Activated naive CD8-positive, alpha-beta T cell treated with anti-CD3 and anti-CD28 coated beads for 36 hours (primary cell): ENCODE measurements at regions not wholly inside any gene's neighbourhood (a gene's known extent, or its start where the extent isn't known, plus 50 kb on each side); places are given as distances from the start of the nearest gene placed in this dataset.
"Not testable (repeated sequence)": the region's sequence is repeated elsewhere in the genome, so short reads cannot be mapped to it uniquely, and the experiment has no call there.

Experiments
- DNase-seq: peaks from one replicate; pipeline ENCODE4 v3.0.0; 2021
- H3K27ac Mint-ChIP-seq: one replicate; pipeline ENCODE4 v1.8.0; 2022; ENCODE audit warnings: mild to moderate bottlenecking, moderate library complexity, mixed read lengths
- H3K27me3 Mint-ChIP-seq: one replicate; pipeline ENCODE4 v1.8.0; 2022; ENCODE audit warnings: mild to moderate bottlenecking, mixed read lengths
- H3K36me3 Mint-ChIP-seq: one replicate; pipeline ENCODE4 v1.8.0; 2021; ENCODE audit warnings: mild to moderate bottlenecking, mixed read lengths
- H3K4me1 Mint-ChIP-seq: one replicate; pipeline ENCODE4 v1.8.0; 2021; ENCODE audit warnings: mixed read lengths
- H3K4me3 Mint-ChIP-seq: one replicate; pipeline ENCODE4 v1.8.0; 2022; ENCODE audit warnings: mild to moderate bottlenecking, moderate library complexity, mixed read lengths
- H3K9me3 Mint-ChIP-seq: one replicate; pipeline ENCODE4 v1.8.0; 2022; ENCODE audit warnings: mixed read lengths

DNA sequence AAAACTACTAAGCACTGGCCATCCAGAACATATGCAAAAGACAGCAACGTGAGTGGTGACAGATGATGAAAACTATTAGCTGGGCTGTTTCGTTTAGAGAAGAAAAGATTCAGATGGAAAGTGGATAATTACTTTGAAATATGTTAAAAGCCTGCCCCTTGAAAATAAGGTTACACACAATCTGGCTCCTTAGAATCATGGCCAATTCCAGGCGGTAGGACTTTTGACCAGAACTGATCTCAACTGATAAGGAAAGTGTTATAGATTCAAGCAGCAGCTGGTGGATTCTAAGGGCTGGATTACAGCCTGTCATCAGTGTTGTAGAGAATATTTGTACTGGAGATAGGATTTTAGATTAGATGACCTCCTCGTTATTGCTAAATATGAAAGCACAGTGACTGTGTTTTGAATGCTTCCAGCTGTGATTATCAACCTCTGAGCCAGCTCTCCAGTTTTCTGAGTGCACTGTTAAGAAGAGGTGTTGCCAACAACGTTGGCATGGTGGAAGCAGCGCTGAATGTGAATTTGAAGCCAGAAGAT is 75.1 kb downstream of the KBTBD2 start:
- not testable (repeated sequence) for H3K9me3 Mint-ChIP-seq, DNase-seq, H3K4me1 Mint-ChIP-seq, H3K27ac Mint-ChIP-seq, H3K36me3 Mint-ChIP-seq, H3K4me3 Mint-ChIP-seq
- H3K27me3 Mint-ChIP-seq, result peaks cover 11% of the 10 kb centered on the region

DNA sequence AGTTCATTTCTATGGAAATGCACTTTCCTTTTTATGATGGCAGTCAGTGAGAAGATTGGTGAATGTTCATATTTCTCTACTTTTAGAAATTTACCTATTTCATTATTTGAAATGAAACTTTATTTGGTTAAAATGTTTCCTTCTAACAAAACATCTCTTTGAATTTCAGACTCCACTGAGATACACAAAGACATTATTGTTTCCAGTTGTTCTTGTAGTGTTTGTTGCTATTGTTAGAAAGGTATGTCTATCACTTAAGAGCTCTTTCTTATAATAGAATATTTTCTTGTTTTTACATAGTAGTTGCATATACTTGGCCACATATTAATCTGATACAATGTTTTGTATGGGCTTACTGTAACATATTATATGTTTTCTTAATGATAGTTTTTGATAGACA is 76.8 kb downstream of the KBTBD2 start:
- not testable (repeated sequence) for H3K27ac Mint-ChIP-seq, DNase-seq, H3K4me3 Mint-ChIP-seq, H3K4me1 Mint-ChIP-seq, H3K36me3 Mint-ChIP-seq, H3K27me3 Mint-ChIP-seq, H3K9me3 Mint-ChIP-seq

DNA sequence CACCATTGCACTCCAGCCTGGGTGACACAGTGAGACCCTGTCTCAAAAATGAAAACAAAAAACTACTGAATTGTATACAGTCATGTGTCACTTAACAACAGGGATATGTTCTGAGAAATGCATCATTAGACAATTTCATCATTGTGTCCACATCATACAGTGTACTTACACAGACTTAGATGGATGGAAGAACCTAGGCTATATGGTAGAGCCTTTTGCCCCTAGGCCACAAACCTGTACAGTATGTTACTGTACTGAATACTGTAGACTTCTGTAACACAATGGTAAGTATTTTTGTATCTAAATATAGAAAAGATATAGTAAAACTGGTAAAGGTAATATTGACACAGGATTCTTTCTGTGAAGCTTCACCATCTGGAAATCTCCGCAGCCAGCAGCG is 81.7 kb downstream of the KBTBD2 start:
- Mint-ChIP-seq H3K36me3 (no peaks in the 10 kb centered on the region), H3K9me3 (no peaks in the 10 kb centered on the region), H3K27me3 (peaks cover 7% of the 10 kb centered on the region), H3K4me3 (no peak overlapping the region), H3K27ac (no peak overlapping the region), H3K4me1 (no peaks in the 10 kb centered on the region)
- DNase-seq, result no peak

DNA sequence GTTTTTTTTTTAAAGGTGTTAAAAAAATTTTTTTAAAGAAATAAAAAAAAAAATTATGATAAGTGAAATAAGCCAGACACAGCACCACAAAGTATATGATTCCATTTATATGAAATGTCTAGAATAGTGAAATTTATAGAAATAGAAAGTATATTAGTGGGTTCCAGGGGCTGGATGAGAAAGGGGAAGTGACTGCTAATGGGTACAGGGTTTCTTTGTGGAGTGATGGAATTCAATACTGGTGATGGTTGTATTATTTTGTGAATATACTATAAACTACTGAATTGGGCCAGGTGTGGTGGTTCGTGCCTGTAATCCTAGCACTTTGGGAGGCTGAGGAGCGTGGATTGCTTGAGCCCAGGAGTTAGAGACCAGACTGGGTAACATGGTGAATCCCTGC is 82.2 kb downstream of the KBTBD2 start:
- no peak for DNase-seq
- H3K36me3 Mint-ChIP-seq, result no peaks in the 10 kb centered on the region
- no peaks in the 10 kb centered on the region for H3K4me1 Mint-ChIP-seq
- H3K27ac Mint-ChIP-seq, result no peak overlapping the region
- H3K4me3 Mint-ChIP-seq, result no peak overlapping the region
- H3K27me3 Mint-ChIP-seq, result peaks cover 4% of the 10 kb centered on the region
- no peaks in the 10 kb centered on the region for H3K9me3 Mint-ChIP-seq

DNA sequence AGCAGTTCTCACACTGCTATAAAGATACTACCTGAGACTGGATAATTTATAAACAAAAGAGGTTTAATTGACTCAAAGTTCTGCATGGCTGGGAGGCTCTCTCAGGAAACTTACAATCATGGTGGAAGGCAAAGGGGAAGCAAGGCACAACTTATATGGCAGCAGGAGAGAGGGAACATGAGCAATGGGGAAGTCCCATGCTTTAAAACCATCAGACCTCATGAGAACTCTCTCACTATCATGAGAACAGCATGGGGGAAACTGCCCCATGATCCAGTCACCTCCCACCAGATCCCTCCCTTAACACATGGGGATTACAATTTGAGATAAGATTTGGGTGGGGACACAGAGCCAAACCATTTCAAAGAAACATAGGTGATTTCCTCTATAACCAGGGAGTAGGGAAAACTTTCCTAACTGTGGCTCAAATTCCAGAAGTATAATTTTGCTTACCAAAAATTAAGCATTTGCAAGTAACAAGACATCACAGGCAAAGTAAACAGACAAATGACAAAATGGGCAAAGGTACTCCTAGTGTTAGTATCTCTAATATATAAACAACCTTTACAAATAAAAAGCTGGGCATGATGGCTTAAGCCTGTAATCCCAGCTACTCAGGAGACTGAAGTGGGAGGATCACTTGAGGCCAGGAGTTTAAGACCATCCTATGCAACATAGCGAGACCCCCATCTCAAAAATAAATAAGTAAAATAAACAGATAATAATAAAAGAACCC is 88.0 kb downstream of the KBTBD2 start:
- Mint-ChIP-seq H3K36me3 (peaks cover 3% of the 10 kb centered on the region), H3K4me3 (no peak overlapping the region), H3K27ac (no peak overlapping the region), H3K4me1 (no peaks in the 10 kb centered on the region), H3K9me3 (peaks cover 11% of the 10 kb centered on the region), H3K27me3 (no peaks in the 10 kb centered on the region)
- no peak for DNase-seq

DNA sequence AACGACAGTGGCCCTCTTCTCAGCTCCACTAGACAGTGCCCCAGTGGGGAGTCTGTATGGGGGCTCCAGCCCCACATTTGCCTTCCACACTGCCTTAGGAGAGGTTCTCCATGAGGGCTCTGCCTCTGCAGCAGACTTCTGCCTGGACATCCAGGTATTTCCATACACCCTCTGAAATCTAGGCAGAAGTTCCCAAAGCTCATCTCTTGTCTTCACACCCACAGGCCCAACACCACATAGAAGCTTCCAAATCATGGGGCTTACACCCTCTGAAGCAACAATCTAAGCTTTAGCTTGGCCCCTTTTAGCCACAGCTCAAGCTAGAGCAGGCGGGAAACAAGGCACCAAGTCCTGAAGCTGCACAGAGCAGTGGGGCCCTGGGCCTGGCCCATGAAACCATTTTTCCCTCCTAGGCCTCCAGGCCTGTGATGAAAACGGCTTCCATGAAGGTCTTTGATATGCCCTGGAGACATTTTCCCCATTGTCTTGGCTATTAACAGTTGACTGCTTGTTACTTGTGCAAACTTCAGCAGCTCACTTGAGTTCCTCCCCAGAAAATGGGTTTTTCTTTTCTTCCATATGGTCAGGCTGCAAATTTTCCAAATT is 89.2 kb downstream of the KBTBD2 start:
- peaks cover 3% of the 10 kb centered on the region for H3K36me3 Mint-ChIP-seq
- H3K27ac Mint-ChIP-seq, result no peak overlapping the region
- H3K4me3 Mint-ChIP-seq, result no peak overlapping the region

DNA sequence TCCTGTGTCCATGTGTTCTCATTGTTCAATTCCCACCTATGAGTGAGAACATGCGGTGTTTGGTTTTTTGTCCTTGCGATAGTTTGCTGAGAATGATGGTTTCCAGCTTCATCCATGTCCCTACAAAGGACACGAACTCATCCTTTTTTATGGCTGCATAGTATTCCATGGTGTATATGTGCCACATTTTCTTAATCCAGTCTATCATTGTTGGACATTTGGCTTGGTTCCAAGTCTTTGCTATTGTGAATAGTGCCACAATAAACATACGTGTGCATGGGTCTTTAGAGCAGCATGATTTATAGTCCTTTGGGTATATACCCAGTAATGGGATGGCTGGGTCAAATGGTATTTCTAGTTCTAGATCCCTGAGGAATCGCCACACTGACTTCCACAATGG is 98.5 kb downstream of the KBTBD2 start:
- not testable (repeated sequence) for H3K27ac Mint-ChIP-seq, H3K36me3 Mint-ChIP-seq, H3K4me1 Mint-ChIP-seq, DNase-seq, H3K9me3 Mint-ChIP-seq, H3K4me3 Mint-ChIP-seq
- peaks cover 10% of the 10 kb centered on the region for H3K27me3 Mint-ChIP-seq

More for the DNA sequence above, 89.2 kb downstream of the KBTBD2 start:
- Mint-ChIP-seq H3K9me3 (peaks cover 11% of the 10 kb centered on the region), H3K27me3 (no peaks in the 10 kb centered on the region), H3K4me1 (no peaks in the 10 kb centered on the region)
- DNase-seq, result no peak

DNA sequence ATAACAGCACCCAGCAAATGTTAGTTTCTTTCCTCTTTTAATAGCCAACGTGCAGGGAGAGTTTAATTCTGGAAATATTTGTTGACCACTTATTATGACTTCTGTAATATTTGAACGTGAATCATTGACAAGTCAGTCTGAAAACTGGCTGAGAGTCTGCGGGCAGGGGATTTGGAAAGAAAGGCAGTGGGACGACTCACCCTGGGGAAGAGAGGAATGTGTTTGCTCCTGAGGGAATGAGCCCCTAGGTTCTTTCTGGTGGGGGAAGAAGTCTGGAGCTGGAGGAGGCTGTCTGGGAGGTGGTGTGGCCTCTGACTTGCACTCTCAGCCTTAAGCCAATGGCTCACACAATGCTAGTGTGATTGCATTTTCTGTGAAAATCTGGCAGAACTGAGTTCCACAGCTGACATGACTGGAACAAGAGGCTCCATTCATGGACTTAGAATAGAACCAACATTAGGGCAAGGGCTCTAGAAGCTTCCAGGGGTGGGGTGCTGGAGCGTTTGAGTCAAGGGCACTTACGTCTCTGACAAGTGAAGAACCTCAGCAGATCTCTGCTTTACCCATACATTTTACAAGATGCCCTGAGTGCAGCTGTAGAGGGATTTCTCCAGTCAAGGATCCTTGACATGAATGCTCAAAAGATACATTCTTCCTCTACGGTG is 100.7 kb downstream of the KBTBD2 start:
- H3K27me3 Mint-ChIP-seq, result peaks cover 10% of the 10 kb centered on the region
- H3K27ac Mint-ChIP-seq, H3K4me3 Mint-ChIP-seq, H3K9me3 Mint-ChIP-seq, H3K4me1 Mint-ChIP-seq, H3K36me3 Mint-ChIP-seq, DNase-seq: not testable (repeated sequence)

DNA sequence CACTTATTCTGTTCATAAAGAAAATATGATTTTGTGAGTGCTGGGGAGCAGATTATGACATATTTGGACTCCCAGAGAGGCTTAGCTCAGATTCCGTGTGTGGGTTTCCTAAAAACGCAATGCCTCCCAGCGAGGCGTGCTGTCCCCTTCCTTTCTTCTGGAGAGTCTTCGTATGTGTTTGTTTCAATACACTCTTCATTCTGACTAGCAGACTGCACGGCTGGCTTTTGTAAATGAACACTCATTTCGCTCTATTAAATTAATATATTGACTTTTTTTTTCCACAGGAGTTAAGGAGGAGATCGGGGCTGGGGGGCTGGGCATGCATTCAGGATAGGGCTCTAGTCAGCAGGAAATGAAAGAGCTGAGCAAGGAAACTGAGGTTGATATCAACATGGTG is 102.3 kb downstream of the KBTBD2 start:
- H3K36me3 Mint-ChIP-seq, DNase-seq, H3K9me3 Mint-ChIP-seq, H3K4me1 Mint-ChIP-seq, H3K27ac Mint-ChIP-seq, H3K4me3 Mint-ChIP-seq: not testable (repeated sequence)
- H3K27me3 Mint-ChIP-seq, result peaks cover 10% of the 10 kb centered on the region

DNA sequence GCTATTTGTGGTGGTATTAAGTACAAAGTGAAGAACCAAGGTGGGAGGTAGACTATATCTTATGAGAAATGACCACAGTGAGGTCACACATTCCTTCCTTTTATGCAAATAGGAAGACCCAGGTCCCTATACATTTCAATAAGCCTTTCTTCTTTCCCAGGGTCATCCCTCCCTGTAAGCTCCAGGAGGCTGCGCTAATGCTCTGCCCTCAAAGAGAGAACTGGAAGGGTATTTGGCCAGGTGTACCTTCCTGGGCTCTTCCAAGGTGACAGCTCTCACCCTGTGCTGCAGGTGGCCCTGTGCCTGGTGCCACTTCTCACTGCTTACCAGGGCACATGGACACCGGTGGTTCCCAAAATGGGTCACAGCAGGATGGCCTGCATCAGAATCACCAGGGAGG is 103.4 kb downstream of the KBTBD2 start:
- peaks cover 10% of the 10 kb centered on the region for H3K27me3 Mint-ChIP-seq
- DNase-seq, H3K4me3 Mint-ChIP-seq, H3K36me3 Mint-ChIP-seq, H3K9me3 Mint-ChIP-seq, H3K27ac Mint-ChIP-seq, H3K4me1 Mint-ChIP-seq: not testable (repeated sequence)

DNA sequence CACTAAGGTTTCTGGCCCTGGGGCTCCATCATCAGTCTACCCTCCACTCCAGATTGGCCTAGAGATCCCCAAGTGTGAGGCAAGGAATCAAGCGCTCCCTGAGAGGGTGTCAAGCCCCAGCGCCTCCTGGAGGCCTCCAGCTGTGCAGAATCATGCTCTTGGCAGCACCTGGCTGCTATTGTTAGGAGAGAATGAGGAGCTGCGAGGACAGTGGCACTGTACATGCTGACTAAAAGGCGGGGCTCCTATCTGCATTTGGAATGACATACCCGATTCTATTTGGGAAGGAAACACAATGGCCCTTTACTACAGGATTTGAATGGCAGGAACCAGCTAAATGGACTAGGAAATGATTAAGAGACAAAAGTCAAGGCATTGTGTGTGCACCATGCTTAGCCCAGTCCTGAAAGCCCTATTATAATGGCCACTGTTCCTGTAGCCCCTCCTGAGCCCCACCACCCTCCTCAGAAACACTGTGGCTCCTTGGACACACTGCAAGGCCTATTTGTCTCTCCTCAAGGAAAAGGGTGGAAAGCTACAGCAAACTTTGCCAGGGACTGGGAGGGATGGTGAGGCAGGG is 106.1 kb downstream of the KBTBD2 start:
- not testable (repeated sequence) for H3K4me3 Mint-ChIP-seq, H3K4me1 Mint-ChIP-seq, H3K27me3 Mint-ChIP-seq, H3K9me3 Mint-ChIP-seq, H3K36me3 Mint-ChIP-seq, DNase-seq, H3K27ac Mint-ChIP-seq

DNA sequence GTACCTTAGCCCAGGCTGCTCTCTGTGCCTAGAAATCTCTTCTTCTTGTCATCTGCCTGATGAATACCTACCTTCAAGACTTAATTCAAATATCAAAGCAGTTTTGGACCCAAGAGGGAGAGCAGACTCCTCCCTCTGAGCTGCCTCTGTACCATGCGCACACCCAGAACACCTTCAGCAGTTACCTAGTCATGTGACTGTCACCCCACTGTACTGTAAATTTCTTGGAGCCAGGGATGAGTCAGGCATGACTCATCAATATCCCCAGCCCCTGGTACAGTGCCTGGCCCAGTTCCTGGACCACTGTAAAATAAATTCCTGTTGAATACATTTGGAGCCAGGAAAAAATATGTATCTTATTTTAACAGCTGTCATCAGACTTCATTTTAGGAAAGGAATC is 111.7 kb downstream of the KBTBD2 start:
- not testable (repeated sequence) for DNase-seq, H3K27me3 Mint-ChIP-seq, H3K4me3 Mint-ChIP-seq, H3K36me3 Mint-ChIP-seq, H3K9me3 Mint-ChIP-seq, H3K4me1 Mint-ChIP-seq, H3K27ac Mint-ChIP-seq

DNA sequence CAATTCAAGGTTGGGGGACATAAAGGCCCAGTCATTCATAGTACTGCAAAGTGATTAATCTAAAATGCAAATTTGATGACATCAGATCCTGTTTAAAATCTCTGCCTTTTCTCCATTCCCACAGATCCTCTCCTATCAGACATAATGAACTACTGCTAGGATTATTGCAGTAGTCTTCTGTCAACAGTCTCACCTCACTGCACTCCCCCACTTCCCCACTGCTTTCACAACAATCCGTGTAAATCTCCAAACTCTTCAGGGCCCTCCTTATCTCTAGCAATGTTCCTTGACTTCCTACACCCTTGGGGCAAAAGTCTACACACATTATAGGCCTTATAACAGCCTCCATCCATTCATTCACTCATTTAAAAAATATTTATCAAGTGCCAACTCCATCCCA is 112.4 kb downstream of the KBTBD2 start:
- no peaks in the 10 kb centered on the region for H3K36me3 Mint-ChIP-seq
- no peak for DNase-seq
- peaks cover 1% of the 10 kb centered on the region for H3K4me1 Mint-ChIP-seq
- H3K27me3 Mint-ChIP-seq, result peaks cover 4% of the 10 kb centered on the region
- peaks cover 3% of the 10 kb centered on the region for H3K9me3 Mint-ChIP-seq
- no peak overlapping the region for H3K27ac Mint-ChIP-seq
- H3K4me3 Mint-ChIP-seq, result no peak overlapping the region

DNA sequence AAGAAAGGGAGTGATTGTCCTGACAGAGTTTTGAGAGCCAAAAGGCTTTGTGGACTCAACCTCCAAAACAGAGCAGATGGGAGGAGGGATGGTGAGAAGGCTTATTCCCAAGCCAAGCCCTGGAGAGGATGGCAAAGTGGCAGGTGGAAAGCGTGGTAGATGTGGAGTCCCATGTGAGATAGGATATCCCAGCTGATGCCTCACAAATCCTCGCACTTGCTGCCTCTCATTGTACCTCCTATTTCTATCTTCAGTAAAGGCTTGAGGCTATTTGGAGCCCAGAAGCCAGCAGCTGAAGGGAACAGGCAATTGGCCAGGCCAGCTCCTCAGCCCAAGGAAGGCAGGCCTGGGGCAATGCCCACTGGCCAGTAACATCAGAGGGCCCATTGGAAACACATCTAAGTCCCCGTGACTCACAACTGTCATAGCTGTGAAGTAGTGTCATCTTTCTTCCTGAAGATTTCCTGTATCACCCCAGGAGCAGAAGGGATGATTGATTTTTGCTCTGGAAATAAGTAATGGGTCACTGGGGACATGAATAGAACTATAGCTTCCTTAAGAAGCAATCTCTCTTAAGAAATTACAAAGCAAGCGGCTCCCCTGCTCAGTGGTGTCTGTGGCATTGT is 114.4 kb downstream of the KBTBD2 start:
- H3K36me3 Mint-ChIP-seq, H3K4me1 Mint-ChIP-seq, DNase-seq, H3K27ac Mint-ChIP-seq, H3K9me3 Mint-ChIP-seq, H3K27me3 Mint-ChIP-seq, H3K4me3 Mint-ChIP-seq: not testable (repeated sequence)

DNA sequence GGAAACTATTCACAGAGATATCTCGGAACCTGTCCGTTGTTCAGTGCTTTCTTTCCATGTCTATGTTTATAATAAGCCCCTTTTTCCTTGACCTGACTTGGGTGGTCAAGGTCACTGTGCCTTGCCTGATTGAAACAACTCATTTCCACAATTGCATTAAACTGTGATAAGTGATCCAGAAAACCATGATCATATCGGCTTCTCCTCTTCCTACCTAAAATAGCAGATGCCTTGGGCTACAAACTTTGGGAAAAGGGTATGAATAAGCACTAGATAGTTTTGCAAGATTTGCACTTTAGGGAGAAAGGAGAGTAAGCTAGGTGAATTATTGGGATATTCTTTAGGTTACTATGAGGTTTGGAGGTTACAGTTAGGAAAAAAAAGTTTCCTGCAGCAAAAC is 115.2 kb downstream of the KBTBD2 start:
- H3K9me3 Mint-ChIP-seq, H3K27ac Mint-ChIP-seq, H3K4me3 Mint-ChIP-seq, H3K27me3 Mint-ChIP-seq, H3K36me3 Mint-ChIP-seq, H3K4me1 Mint-ChIP-seq, DNase-seq: not testable (repeated sequence)
